PC-3 (cell line): ENCODE measurements at regions not wholly inside any gene's neighbourhood (a gene's known extent, or its start where the extent isn't known, plus 50 kb on each side); places are given as distances from the start of the nearest gene placed in this dataset.

Experiments
- ATAC-seq: fragments of 200-7000 bp; cut with Tn5 transposase; 2 replicates; pipeline ENCODE4 v1.9.1; 2020; ENCODE audit warnings: mild to moderate bottlenecking, moderate library complexity
- BruUV-seq: library from RNA; stranded (reverse); fragments of 400-500 nt; replicated peaks from 2 replicates; lab custom pipeline; 2021; lab: Mats Ljungman, UMichigan
- CTCF ChIA-PET: fragments of 300-600 bp; sonication (Branson Sonifier 250); formaldehyde crosslinking; loops from one replicate; lab custom pipeline; 2022; ENCODE audit warnings: antibody characterized with exemption; lab: Charles Lee
- POLR2A ChIA-PET: fragments of 300-600 bp; sonication (Branson Sonifier 250); formaldehyde crosslinking; loops from one replicate; lab custom pipeline; 2022; ENCODE audit warnings: antibody characterized with exemption; ENCODE audit not compliant: unreplicated experiment; lab: Charles Lee
- DNase-seq: peaks from one replicate; pipeline ENCODE4 v3.0.0-alpha.2; 2015
- H2AFZ ChIP-seq: fragments of 300-600 bp; sonication (generic); 2 replicates; pipeline ENCODE4 v1.6.0; 2016; ENCODE audit warnings: antibody characterized with exemption, low read length
- H3F3A ChIP-seq: fragments of 300-600 bp; sonication (generic); one replicate; pipeline ENCODE4 v1.6.0; 2017; ENCODE audit warnings: antibody characterized with exemption, low read length, control low read depth, mild to moderate bottlenecking; ENCODE audit not compliant: unreplicated experiment
- H3K27ac ChIP-seq: fragments of 300-600 bp; sonication (generic); 2 replicates; pipeline ENCODE4 v1.5.1; 2016; ENCODE audit warnings: mild to moderate bottlenecking, low read length
- H3K27me3 ChIP-seq: fragments of 300-600 bp; sonication (generic); 2 replicates; pipeline ENCODE4 v1.6.1; 2016; ENCODE audit warnings: low read length, mixed read lengths
- H3K36me3 ChIP-seq: fragments of 300-600 bp; sonication (generic); 2 replicates; pipeline ENCODE4 v1.6.1; 2016; ENCODE audit warnings: low read depth, mixed run types, low read length, mixed read lengths
- H3K4me1 ChIP-seq: fragments of 300-600 bp; sonication (generic); 2 replicates; pipeline ENCODE4 v1.5.1; 2016; ENCODE audit warnings: low read length; ENCODE audit not compliant: insufficient read depth
- H3K4me2 ChIP-seq: fragments of 300-600 bp; sonication (generic); 2 replicates; pipeline ENCODE4 v1.6.0; 2016; ENCODE audit warnings: low read length
- H3K4me3 ChIP-seq: fragments of 300-600 bp; sonication (generic); 2 replicates; pipeline ENCODE4 v1.5.1; 2016; ENCODE audit warnings: mild to moderate bottlenecking, low read length, mixed read lengths
- H3K79me2 ChIP-seq: fragments of 300-600 bp; sonication (generic); 2 replicates; pipeline ENCODE4 v1.6.1; 2017; ENCODE audit warnings: low read length, mixed read lengths
- H3K9ac ChIP-seq: fragments of 300-600 bp; sonication (generic); 2 replicates; pipeline ENCODE4 v1.6.0; 2016; ENCODE audit warnings: mild to moderate bottlenecking, low read length
- H3K9me2 ChIP-seq: fragments of 300-600 bp; sonication (generic); replicated peaks from 2 replicates; pipeline ENCODE4 v1.6.1; 2016; ENCODE audit warnings: mixed run types, low read length, mixed read lengths
- H3K9me3 ChIP-seq: fragments of 300-600 bp; sonication (generic); 2 replicates; pipeline ENCODE4 v1.6.1; 2016; ENCODE audit warnings: low read length, mixed read lengths
- H4K20me1 ChIP-seq: fragments of 300-600 bp; sonication (generic); 2 replicates; pipeline ENCODE4 v1.6.1; 2016; ENCODE audit warnings: low read length, mixed read lengths
- EZH2 ChIP-seq: fragments of 300-600 bp; sonication (generic); IDR thresholded peaks from one replicate; pipeline ENCODE4 v1.6.1; 2017; ENCODE audit warnings: antibody characterized with exemption, mild to moderate bottlenecking, low read length; ENCODE audit not compliant: unreplicated experiment
- EZH2phosphoT487 ChIP-seq: fragments of 300-600 bp; sonication (generic); IDR thresholded peaks from 2 replicates; pipeline ENCODE4 v1.6.1; 2018; ENCODE audit warnings: mild to moderate bottlenecking, antibody characterized with exemption, low read length, borderline replicate concordance
- intact Hi-C: fragments of 100-400 bp; cut with micrococcal nuclease; formaldehyde crosslinking; loops from 2 replicates; pipeline ENCODE4 v1.9.0; 2023
- TF ChIP-seq, protein P1 (sequence below): fragments of 300-600 bp; sonication (generic); conservative IDR thresholded peaks from 2 replicates; pipeline ENCODE4 v1.5.1; 2017; ENCODE audit warnings: antibody characterized with exemption, low read depth, mild to moderate bottlenecking, low read length

DNA sequence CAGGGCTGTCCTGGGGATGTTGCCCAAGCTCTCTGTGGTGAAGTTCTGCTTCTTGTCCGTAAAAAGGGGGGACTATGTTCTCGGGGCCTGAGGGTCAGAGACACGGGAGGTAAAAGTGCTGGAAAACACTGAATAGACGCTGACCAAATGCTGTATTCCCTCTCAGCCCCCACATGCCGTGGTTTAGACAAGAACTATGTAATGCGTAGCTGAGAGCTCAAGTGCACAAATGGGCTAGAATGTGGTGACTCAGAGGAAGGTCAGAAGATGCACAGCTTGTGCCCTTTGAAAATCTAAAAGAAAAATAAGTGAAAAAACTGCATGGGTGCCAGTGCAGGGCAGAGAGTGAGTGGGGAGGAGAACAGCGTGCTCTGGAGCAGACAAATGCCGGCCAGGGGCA lies 80.3 kb upstream of the MAP4K4 start:
- Histone ChIP-seq H3K4me1 (peaks cover 10% of the 10 kb centered on the region; the same call in 1 of the 2 replicates), H3K4me2 (no peak overlapping the region), H3K4me3 (no peak overlapping the region), H3K9me2 (no peaks in the 10 kb centered on the region), H3F3A (no peaks in the 10 kb centered on the region), H3K79me2 (no peaks in the 10 kb centered on the region), H3K27me3 (no peaks in the 10 kb centered on the region), H3K9ac (no peak overlapping the region), H2AFZ (no peak overlapping the region), H3K9me3 (no peaks in the 10 kb centered on the region), H3K36me3 (no peaks in the 10 kb centered on the region), H3K27ac (no peak overlapping the region), H4K20me1 (no peaks in the 10 kb centered on the region)
- ChIA-PET CTCF (no interaction called here), POLR2A (no interaction called here)
- ATAC-seq = 0 out of 2 replicates have a peak, but pooled peaks have one; percentile 20
- DNase-seq = peak; percentile 8
- BruUV-seq = no TSS peak
- intact Hi-C loops = no loop called here
- TF ChIP-seq EZH2phosphoT487 (no peak), EZH2 (no peak)
- TF ChIP-seq, protein P1, sequence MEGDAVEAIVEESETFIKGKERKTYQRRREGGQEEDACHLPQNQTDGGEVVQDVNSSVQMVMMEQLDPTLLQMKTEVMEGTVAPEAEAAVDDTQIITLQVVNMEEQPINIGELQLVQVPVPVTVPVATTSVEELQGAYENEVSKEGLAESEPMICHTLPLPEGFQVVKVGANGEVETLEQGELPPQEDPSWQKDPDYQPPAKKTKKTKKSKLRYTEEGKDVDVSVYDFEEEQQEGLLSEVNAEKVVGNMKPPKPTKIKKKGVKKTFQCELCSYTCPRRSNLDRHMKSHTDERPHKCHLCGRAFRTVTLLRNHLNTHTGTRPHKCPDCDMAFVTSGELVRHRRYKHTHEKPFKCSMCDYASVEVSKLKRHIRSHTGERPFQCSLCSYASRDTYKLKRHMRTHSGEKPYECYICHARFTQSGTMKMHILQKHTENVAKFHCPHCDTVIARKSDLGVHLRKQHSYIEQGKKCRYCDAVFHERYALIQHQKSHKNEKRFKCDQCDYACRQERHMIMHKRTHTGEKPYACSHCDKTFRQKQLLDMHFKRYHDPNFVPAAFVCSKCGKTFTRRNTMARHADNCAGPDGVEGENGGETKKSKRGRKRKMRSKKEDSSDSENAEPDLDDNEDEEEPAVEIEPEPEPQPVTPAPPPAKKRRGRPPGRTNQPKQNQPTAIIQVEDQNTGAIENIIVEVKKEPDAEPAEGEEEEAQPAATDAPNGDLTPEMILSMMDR = no peak

DNA sequence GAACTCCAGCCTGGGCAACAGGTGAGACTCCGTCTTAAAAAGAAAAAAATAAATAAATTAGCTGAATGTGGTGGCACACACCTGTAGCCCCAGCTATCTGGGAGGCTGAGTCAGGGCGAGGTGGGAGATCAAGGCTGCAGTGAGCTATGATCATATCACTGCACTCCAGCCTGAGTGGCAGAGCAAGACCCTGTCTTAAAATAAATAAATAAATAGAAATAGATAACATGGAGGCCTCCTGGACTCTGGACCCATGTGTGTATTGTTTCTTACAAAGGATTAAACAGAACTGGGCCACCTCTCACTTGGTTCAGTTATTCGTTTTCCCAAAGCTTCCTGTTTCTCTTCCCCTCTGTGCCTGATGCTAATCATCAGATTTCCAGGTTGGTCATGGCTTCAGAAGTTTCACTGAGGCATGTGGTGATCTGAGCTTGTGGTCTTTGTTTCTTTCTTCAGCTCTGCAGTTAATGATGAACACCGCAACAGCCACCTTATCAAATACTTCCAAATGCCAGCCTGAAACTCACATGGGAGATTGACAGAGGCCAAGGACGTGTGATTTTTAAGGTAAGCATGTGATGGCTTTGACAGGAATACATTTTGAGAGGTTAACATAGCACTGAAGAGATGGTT lies 83.3 kb upstream of the MAP4K4 start:
- TF ChIP-seq, protein P1 = no peak
- TF ChIP-seq EZH2 (no peak), EZH2phosphoT487 (no peak)
- no peaks in the 10 kb centered on the region for H3K9me3 ChIP-seq
- intact Hi-C loops = no loop called here
- H3K36me3 ChIP-seq = no peaks in the 10 kb centered on the region
- no peak overlapping the region for H2AFZ ChIP-seq
- H3K79me2 ChIP-seq = no peaks in the 10 kb centered on the region
- H3F3A ChIP-seq = no peaks in the 10 kb centered on the region
- ATAC-seq = no peak
- H3K9me2 ChIP-seq = no peaks in the 10 kb centered on the region
- DNase-seq = no peak
- no peaks in the 10 kb centered on the region for H4K20me1 ChIP-seq
- H3K27ac ChIP-seq = no peak overlapping the region
- H3K4me2 ChIP-seq = no peak overlapping the region
- peaks cover 17% of the 10 kb centered on the region for H3K4me1 ChIP-seq
- no peak overlapping the region for H3K9ac ChIP-seq
- no peaks in the 10 kb centered on the region for H3K27me3 ChIP-seq
- no peak overlapping the region for H3K4me3 ChIP-seq
- BruUV-seq = no TSS peak
- ChIA-PET POLR2A (no interaction called here), CTCF (interaction anchor here (0.6 kb wide), 1 partner anchor 139 kb away, joined by 3 read pairs; no protein-coding TSS in a partner anchor)

DNA sequence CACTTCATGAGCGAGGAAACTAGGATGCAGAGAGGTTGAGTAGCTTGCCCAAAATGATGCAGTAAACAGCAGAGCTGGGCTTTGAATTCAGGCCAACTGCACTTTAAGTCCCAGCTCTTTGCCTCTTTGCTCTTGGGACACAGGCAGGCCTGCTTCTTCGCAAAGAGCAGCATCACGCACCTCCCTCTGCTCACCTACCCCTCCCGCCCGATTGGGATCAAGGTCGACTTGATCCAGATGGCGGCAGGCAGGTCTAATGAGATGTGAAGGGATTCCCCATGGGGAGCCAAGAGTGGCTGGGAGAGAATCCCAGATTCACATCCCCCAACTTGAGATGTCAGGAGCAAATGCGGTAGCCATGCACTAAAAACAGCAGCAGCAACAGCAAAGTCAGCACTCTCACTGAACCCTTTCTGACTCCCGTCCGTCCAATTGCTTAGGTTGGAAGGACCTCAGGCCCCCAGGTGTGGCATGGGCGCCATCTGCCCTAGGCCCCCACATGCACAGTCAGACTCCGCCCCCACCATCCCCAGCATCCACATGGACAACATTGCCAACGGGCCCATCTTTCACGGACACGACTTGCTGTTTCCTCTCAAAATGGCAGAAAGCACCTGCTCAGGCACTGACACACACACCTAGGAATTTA lies 84.3 kb upstream of the MAP4K4 start:
- no peak overlapping the region for H3K27ac ChIP-seq
- no peaks in the 10 kb centered on the region for H3K27me3 ChIP-seq
- H3K9me3 ChIP-seq = no peaks in the 10 kb centered on the region
- no peak for DNase-seq
- H3K9ac ChIP-seq = no peak overlapping the region
- peaks cover 17% of the 10 kb centered on the region for H3K4me1 ChIP-seq
- no peaks in the 10 kb centered on the region for H3K36me3 ChIP-seq
- BruUV-seq = no TSS peak
- no peaks in the 10 kb centered on the region for H3F3A ChIP-seq
- no peak for ATAC-seq
- ChIA-PET POLR2A (no interaction called here), CTCF (no interaction called here)
- TF ChIP-seq EZH2 (no peak), EZH2phosphoT487 (no peak)
- TF ChIP-seq, protein P1 = no peak
- no peak overlapping the region for H2AFZ ChIP-seq
- no peaks in the 10 kb centered on the region for H4K20me1 ChIP-seq
- H3K4me2 ChIP-seq = no peak overlapping the region
- no peaks in the 10 kb centered on the region for H3K9me2 ChIP-seq
- intact Hi-C loops = no loop called here
- H3K4me3 ChIP-seq = no peak overlapping the region
- H3K79me2 ChIP-seq = no peaks in the 10 kb centered on the region
